ENCODE measurements at regions not wholly inside any gene's neighbourhood (a gene's known extent, or its start where the extent isn't known, plus 50 kb on each side); places are given as distances from the start of the nearest gene placed in this dataset.

DNA sequence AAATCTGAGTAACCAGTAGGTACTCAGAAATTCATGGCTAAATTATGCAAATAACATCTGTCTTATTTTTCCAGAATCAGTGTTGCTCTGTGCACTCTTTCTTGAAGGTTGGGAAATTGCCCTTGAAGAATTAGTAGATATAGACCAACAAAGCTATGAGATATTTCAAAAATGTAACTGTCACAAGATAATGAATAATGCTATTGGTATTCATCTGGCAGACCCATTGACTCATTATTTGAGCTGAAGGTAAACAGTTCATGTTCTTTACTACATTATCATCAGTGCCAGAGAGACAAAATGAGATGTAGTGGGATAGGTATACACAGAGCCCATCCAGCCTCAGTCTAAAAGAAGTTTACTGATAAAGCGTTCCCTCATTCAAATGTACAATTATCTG lies 274.7 kb downstream of the CASP12 start:
- TF ChIP-seq, protein P1, sequence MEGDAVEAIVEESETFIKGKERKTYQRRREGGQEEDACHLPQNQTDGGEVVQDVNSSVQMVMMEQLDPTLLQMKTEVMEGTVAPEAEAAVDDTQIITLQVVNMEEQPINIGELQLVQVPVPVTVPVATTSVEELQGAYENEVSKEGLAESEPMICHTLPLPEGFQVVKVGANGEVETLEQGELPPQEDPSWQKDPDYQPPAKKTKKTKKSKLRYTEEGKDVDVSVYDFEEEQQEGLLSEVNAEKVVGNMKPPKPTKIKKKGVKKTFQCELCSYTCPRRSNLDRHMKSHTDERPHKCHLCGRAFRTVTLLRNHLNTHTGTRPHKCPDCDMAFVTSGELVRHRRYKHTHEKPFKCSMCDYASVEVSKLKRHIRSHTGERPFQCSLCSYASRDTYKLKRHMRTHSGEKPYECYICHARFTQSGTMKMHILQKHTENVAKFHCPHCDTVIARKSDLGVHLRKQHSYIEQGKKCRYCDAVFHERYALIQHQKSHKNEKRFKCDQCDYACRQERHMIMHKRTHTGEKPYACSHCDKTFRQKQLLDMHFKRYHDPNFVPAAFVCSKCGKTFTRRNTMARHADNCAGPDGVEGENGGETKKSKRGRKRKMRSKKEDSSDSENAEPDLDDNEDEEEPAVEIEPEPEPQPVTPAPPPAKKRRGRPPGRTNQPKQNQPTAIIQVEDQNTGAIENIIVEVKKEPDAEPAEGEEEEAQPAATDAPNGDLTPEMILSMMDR (optimal IDR thresholded peaks at IDR 0.05 in 1 of 3, IDR thresholded peaks at IDR 0.05 in 1 of 3, conservative IDR thresholded peaks at IDR 0.05 in 1 of 3; ENCODE audit: extremely low read depth in 1 of 3, insufficient read depth in 2 of 3, low read length in 3 of 3), result no peak
- TF ChIP-seq EZH2 (IDR thresholded peaks at IDR 0.05; ENCODE audit: low read length), result no peak
